ENCODE measurements at regions not wholly inside any gene's neighbourhood (a gene's known extent, or its start where the extent isn't known, plus 50 kb on each side); places are given as distances from the start of the nearest gene placed in this dataset.

DNA sequence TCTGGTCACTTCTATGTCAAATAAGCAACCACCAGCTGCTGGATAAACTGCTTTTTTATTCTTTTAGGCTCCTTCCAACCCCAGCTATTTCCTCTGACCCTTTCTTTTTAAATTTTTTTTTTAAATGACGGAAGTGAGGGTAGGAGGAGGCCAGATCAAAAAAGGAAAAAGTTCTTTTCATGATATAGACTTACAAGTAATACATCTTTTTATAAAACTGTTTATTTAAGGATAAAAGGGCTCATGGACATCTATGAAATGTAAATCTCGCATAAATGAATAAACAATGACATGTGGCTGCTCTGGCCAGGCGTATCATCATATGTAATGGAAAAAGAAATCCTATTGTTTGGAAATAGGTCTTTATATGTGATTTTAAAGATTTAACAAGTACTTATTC is 169.0 kb upstream of the ATP2B1 start:
- no peak for DNase-seq (ENCODE audit: extremely low spot score in 2 of 2)
- TF ChIP-seq POLR2AphosphoS5 (IDR thresholded peaks at IDR 0.05; ENCODE audit: insufficient read depth in 1 of 2, low read depth in 1 of 2) (no peak), CTCF (IDR thresholded peaks at IDR 0.05) (no peak), POLR2A (IDR thresholded peaks at IDR 0.05) (no peak)

DNA sequence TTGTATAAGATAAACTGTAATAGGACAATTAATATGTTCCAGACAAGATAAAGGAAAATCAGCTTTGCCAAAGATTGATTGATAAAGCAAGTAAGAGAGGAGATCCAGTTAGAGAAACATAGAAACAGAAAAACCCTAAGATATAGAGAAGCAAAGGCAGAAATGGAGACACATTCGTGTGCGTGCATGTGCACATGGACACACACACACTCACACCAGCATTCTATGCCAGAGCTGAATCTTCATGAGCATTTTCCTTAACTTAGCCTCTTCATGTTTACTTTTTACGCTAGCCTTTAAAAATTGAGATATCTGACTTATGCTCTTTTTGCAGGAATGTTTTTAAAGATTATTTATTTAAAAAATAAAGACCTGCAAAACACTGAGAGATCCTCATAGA is 168.5 kb upstream of the ATP2B1 start:
- Histone ChIP-seq H3K27me3 (no peaks in the 10 kb centered on the region), H3K4me1 (no peaks in the 10 kb centered on the region), H3K36me3 (no peaks in the 10 kb centered on the region), H3K27ac (no peak overlapping the region), H3K9me3 (no peaks in the 10 kb centered on the region), H3K4me3 (no peak overlapping the region)
- TF ChIP-seq POLR2AphosphoS5 (IDR thresholded peaks at IDR 0.05; ENCODE audit: insufficient read depth in 1 of 2, low read depth in 1 of 2) = no peak
- no peak for TF ChIP-seq POLR2A (IDR thresholded peaks at IDR 0.05)
- no peak for TF ChIP-seq CTCF (IDR thresholded peaks at IDR 0.05)
- intact Hi-C loops (cut with DNase I) = no loop called here
- DNase-seq (ENCODE audit: extremely low spot score in 2 of 2) = no peak

More for the DNA sequence above, 169.0 kb upstream of the ATP2B1 start:
- intact Hi-C loops (cut with DNase I) = no loop called here
- H3K27me3 ChIP-seq = no peaks in the 10 kb centered on the region
- no peaks in the 10 kb centered on the region for H3K36me3 ChIP-seq
- H3K4me3 ChIP-seq = no peak overlapping the region
- H3K4me1 ChIP-seq = no peaks in the 10 kb centered on the region
- no peak overlapping the region for H3K27ac ChIP-seq
- H3K9me3 ChIP-seq = no peaks in the 10 kb centered on the region

DNA sequence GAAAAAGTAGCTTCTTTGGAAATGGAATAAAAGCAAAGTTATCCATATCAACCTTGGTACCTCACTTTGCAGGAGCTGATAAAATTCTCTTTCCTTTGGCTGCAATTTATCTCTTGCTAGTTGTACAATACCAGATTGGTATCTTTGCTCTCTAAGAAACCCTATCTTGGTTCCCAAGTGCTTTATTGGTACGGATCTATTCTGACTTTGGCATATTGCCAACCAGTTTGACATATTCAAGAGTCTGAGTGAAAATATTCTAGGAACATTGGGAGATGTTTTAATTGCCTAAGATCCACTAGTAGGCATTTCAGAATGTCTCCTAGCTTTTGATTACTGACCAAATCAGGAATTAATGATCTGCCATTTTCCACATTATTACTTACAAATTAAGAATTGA is 167.2 kb upstream of the ATP2B1 start:
- TF ChIP-seq CTCF (IDR thresholded peaks at IDR 0.05) (no peak), POLR2A (IDR thresholded peaks at IDR 0.05) (no peak), POLR2AphosphoS5 (IDR thresholded peaks at IDR 0.05; ENCODE audit: insufficient read depth in 1 of 2, low read depth in 1 of 2) (no peak)
- H3K4me3 ChIP-seq = no peak overlapping the region
- no peak for DNase-seq (ENCODE audit: extremely low spot score in 2 of 2)
- H3K36me3 ChIP-seq = no peaks in the 10 kb centered on the region
- H3K27me3 ChIP-seq = no peaks in the 10 kb centered on the region
- H3K9me3 ChIP-seq = no peaks in the 10 kb centered on the region
- H3K27ac ChIP-seq = no peak overlapping the region
- no peaks in the 10 kb centered on the region for H3K4me1 ChIP-seq
- intact Hi-C loops (cut with DNase I) = no loop called here

DNA sequence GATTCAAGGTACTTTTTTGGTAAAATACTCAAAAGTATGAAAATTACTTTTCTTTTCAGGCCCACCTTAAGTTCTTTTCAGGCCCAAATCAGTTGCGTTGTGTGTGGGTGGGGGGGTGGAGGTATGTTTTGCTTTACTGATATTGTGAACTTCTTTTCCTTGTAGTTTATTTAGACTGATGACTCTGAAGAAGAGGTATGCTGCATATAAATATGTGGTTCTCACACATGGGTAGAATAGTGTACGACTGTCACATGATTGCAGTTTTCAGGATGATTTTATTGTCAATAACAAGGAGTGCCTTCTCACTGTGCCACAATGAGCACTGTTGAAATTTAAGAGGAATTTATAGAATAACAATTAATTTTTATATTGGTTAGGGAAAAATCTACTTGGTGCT is 166.6 kb upstream of the ATP2B1 start:
- no peak for DNase-seq (ENCODE audit: extremely low spot score in 2 of 2)
- Histone ChIP-seq H3K9me3 (no peaks in the 10 kb centered on the region), H3K4me3 (no peak overlapping the region), H3K27ac (no peak overlapping the region), H3K27me3 (no peaks in the 10 kb centered on the region), H3K4me1 (no peaks in the 10 kb centered on the region), H3K36me3 (no peaks in the 10 kb centered on the region)
- intact Hi-C loops (cut with DNase I) = no loop called here
- TF ChIP-seq CTCF (IDR thresholded peaks at IDR 0.05) (no peak), POLR2A (IDR thresholded peaks at IDR 0.05) (no peak), POLR2AphosphoS5 (IDR thresholded peaks at IDR 0.05; ENCODE audit: insufficient read depth in 1 of 2, low read depth in 1 of 2) (no peak)

GRCh38 chr12:89874146-89874545 is 165.5 kb upstream of the ATP2B1 start:
- H3K36me3 ChIP-seq = no peaks in the 10 kb centered on the region
- H3K27ac ChIP-seq = no peak overlapping the region
- DNase-seq (ENCODE audit: extremely low spot score in 2 of 2) = no peak
- no peaks in the 10 kb centered on the region for H3K27me3 ChIP-seq
- H3K4me1 ChIP-seq = no peaks in the 10 kb centered on the region
- H3K9me3 ChIP-seq = no peaks in the 10 kb centered on the region
- intact Hi-C loops (cut with DNase I) = no loop called here
- TF ChIP-seq POLR2A (IDR thresholded peaks at IDR 0.05) (no peak), POLR2AphosphoS5 (IDR thresholded peaks at IDR 0.05; ENCODE audit: insufficient read depth in 1 of 2, low read depth in 1 of 2) (no peak)
- H3K4me3 ChIP-seq = no peak overlapping the region

GRCh38 chr12:89873745-89874144 is 165.1 kb upstream of the ATP2B1 start:
- Histone ChIP-seq H3K4me3 (no peak overlapping the region), H3K36me3 (no peaks in the 10 kb centered on the region), H3K27me3 (no peaks in the 10 kb centered on the region), H3K9me3 (no peaks in the 10 kb centered on the region), H3K27ac (no peak overlapping the region), H3K4me1 (no peaks in the 10 kb centered on the region)
- DNase-seq (ENCODE audit: extremely low spot score in 2 of 2) = no peak
- intact Hi-C loops (cut with DNase I) = no loop called here
- TF ChIP-seq POLR2AphosphoS5 (IDR thresholded peaks at IDR 0.05; ENCODE audit: insufficient read depth in 1 of 2, low read depth in 1 of 2) (no peak), POLR2A (IDR thresholded peaks at IDR 0.05) (no peak), CTCF (IDR thresholded peaks at IDR 0.05) (no peak)

All from vagina (tissue), 2 donors.